Type B pancreatic cell (in vitro differentiated cells): ENCODE measurements at regions not wholly inside any gene's neighbourhood (a gene's known extent, or its start where the extent isn't known, plus 50 kb on each side); places are given as distances from the start of the nearest gene placed in this dataset.

Source experiments
- DNase-seq: peaks from one replicate; pipeline ENCODE4 v3.0.0; 2021; ENCODE audit warnings: mixed read lengths; ENCODE audit not compliant: unreplicated experiment; ENCODE audit errors: extremely low spot score
- H3K27ac Mint-ChIP-seq: 2 replicates; pipeline ENCODE4 v1.8.0; 2021; ENCODE audit warnings: mild to moderate bottlenecking, mixed read lengths
- H3K27me3 Mint-ChIP-seq: 2 replicates; pipeline ENCODE4 v1.8.0; 2021; ENCODE audit warnings: mixed read lengths
- H3K36me3 Mint-ChIP-seq: 2 replicates; pipeline ENCODE4 v1.8.0; 2021; ENCODE audit warnings: mixed read lengths
- H3K4me1 Mint-ChIP-seq: one replicate; pipeline ENCODE4 v1.8.0; 2021; ENCODE audit warnings: mixed read lengths; ENCODE audit not compliant: unreplicated experiment
- H3K4me3 Mint-ChIP-seq: 2 replicates; pipeline ENCODE4 v1.8.0; 2021; ENCODE audit warnings: mild to moderate bottlenecking, mixed read lengths
- H3K9me3 Mint-ChIP-seq: 2 replicates; pipeline ENCODE4 v1.8.0; 2021; ENCODE audit warnings: mixed read lengths
- CTCF ChIP-seq: fragments of 200-600 bp; sonication (generic); conservative IDR thresholded peaks from 2 replicates; pipeline ENCODE4 v1.5.0; 2021; ENCODE audit warnings: antibody characterized with exemption, mild to moderate bottlenecking

- TF ChIP-seq CTCF = no peak
- Mint-ChIP-seq H3K4me3 (no peak overlapping the region), H3K4me1 (peaks cover 7% of the 10 kb centered on the region), H3K9me3 (no peaks in the 10 kb centered on the region), H3K36me3 (no peaks in the 10 kb centered on the region), H3K27ac (no peak overlapping the region), H3K27me3 (no peaks in the 10 kb centered on the region)
- no peak for DNase-seq
Measured at GRCh38 chr5:167271081-167271480, 1020.4 kb upstream of the WWC1 start.

- no peak for DNase-seq
- Mint-ChIP-seq H3K27me3 (no peaks in the 10 kb centered on the region), H3K4me1 (peaks cover 7% of the 10 kb centered on the region), H3K36me3 (no peaks in the 10 kb centered on the region), H3K27ac (no peak overlapping the region), H3K4me3 (no peak overlapping the region), H3K9me3 (no peaks in the 10 kb centered on the region)
- TF ChIP-seq CTCF = no peak
Measured at GRCh38 chr5:167271511-167271910, 1019.9 kb upstream of the WWC1 start.

GRCh38 chr5:167280111-167280510 lies 1011.3 kb upstream of the WWC1 start:
- DNase-seq = no peak
- TF ChIP-seq CTCF = no peak
- H3K9me3 Mint-ChIP-seq = no peaks in the 10 kb centered on the region
- no peaks in the 10 kb centered on the region for H3K36me3 Mint-ChIP-seq
- H3K27me3 Mint-ChIP-seq = no peaks in the 10 kb centered on the region
- H3K4me3 Mint-ChIP-seq = no peak overlapping the region
- no peak overlapping the region for H3K27ac Mint-ChIP-seq
- no peaks in the 10 kb centered on the region for H3K4me1 Mint-ChIP-seq

- no peaks in the 10 kb centered on the region for H3K4me1 Mint-ChIP-seq
- H3K27me3 Mint-ChIP-seq = no peaks in the 10 kb centered on the region
- no peak overlapping the region for H3K27ac Mint-ChIP-seq
- H3K9me3 Mint-ChIP-seq = no peaks in the 10 kb centered on the region
- no peaks in the 10 kb centered on the region for H3K36me3 Mint-ChIP-seq
- DNase-seq = no peak
- TF ChIP-seq CTCF = no peak
- no peak overlapping the region for H3K4me3 Mint-ChIP-seq
Measured at GRCh38 chr5:167281925-167282324, 1009.5 kb upstream of the WWC1 start.

- no peaks in the 10 kb centered on the region for H3K36me3 Mint-ChIP-seq
- H3K27ac Mint-ChIP-seq = no peak overlapping the region
- H3K4me1 Mint-ChIP-seq = no peaks in the 10 kb centered on the region
- DNase-seq = no peak
- no peak overlapping the region for H3K4me3 Mint-ChIP-seq
- no peak for TF ChIP-seq CTCF
- no peaks in the 10 kb centered on the region for H3K27me3 Mint-ChIP-seq
- H3K9me3 Mint-ChIP-seq = no peaks in the 10 kb centered on the region
Measured at GRCh38 chr5:167283691-167284090, 1007.8 kb upstream of the WWC1 start.

- H3K4me1 Mint-ChIP-seq = no peaks in the 10 kb centered on the region
- H3K4me3 Mint-ChIP-seq = no peak overlapping the region
- no peak overlapping the region for H3K27ac Mint-ChIP-seq
- H3K9me3 Mint-ChIP-seq = peaks cover 5% of the 10 kb centered on the region
- H3K27me3 Mint-ChIP-seq = no peaks in the 10 kb centered on the region
- no peak for TF ChIP-seq CTCF
- no peaks in the 10 kb centered on the region for H3K36me3 Mint-ChIP-seq
- no peak for DNase-seq
Measured at GRCh38 chr5:167284222-167284890, 1007.1 kb upstream of the WWC1 start.
